Glutamatergic neuron (in vitro differentiated cells): ENCODE measurements at regions not wholly inside any gene's neighbourhood (a gene's known extent, or its start where the extent isn't known, plus 50 kb on each side); places are given as distances from the start of the nearest gene placed in this dataset.

Source experiments
- DNase-seq: peaks from one replicate; pipeline ENCODE4 v3.0.0; 2022
- H3K27ac Mint-ChIP-seq: one replicate; pipeline ENCODE4 v1.8.0; 2020; ENCODE audit warnings: mild to moderate bottlenecking, mixed read lengths, inconsistent platforms; ENCODE audit not compliant: unreplicated experiment
- H3K27me3 Mint-ChIP-seq: one replicate; pipeline ENCODE4 v1.8.0; 2020; ENCODE audit warnings: mild to moderate bottlenecking, moderate library complexity, mixed read lengths, inconsistent platforms; ENCODE audit not compliant: unreplicated experiment
- H3K36me3 Mint-ChIP-seq: one replicate; pipeline ENCODE4 v1.8.0; 2020; ENCODE audit warnings: mild to moderate bottlenecking, mixed read lengths, inconsistent platforms; ENCODE audit not compliant: unreplicated experiment
- H3K4me1 Mint-ChIP-seq: one replicate; pipeline ENCODE4 v1.8.0; 2020; ENCODE audit warnings: mild to moderate bottlenecking, low read depth, mixed read lengths, inconsistent platforms; ENCODE audit not compliant: unreplicated experiment
- H3K4me3 Mint-ChIP-seq: one replicate; pipeline ENCODE4 v1.8.0; 2020; ENCODE audit warnings: mild to moderate bottlenecking, mixed read lengths, inconsistent platforms; ENCODE audit not compliant: unreplicated experiment
- H3K9me3 Mint-ChIP-seq: one replicate; pipeline ENCODE4 v1.8.0; 2020; ENCODE audit warnings: mild to moderate bottlenecking, moderate library complexity, mixed read lengths, inconsistent platforms; ENCODE audit not compliant: unreplicated experiment
- TF ChIP-seq, protein P1 (sequence below): fragments of 200-600 bp; sonication (generic); IDR thresholded peaks from one replicate; pipeline ENCODE4 v1.5.0; 2021; ENCODE audit not compliant: partially characterized antibody, unreplicated experiment

DNA sequence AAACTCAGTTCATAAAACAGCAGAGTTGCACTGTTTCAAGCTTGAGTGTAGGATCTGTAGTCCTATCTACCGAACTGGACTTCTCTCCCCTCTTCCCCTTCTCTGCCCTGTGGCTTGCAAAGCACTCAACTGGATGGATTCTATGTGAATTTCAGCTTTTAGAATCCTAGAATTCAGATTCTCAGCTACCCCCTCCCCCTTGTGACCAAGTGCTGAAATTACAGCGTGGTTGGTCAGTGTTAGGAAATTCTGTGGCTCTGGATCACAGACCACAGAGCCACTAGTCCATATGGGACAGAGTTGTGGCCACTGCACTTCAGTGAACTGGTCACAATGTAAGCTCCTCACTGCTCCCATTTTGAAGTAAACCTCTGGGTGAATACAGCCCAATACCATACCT is 64.6 kb upstream of the TRPC5 start:
- H3K4me3 Mint-ChIP-seq: no peak overlapping the region
- H3K36me3 Mint-ChIP-seq: no peaks in the 10 kb centered on the region
- H3K4me1 Mint-ChIP-seq: no peaks in the 10 kb centered on the region
- H3K27ac Mint-ChIP-seq: no peak overlapping the region
- peak; percentile 24 for DNase-seq
- no peaks in the 10 kb centered on the region for H3K27me3 Mint-ChIP-seq
- TF ChIP-seq, protein P1, sequence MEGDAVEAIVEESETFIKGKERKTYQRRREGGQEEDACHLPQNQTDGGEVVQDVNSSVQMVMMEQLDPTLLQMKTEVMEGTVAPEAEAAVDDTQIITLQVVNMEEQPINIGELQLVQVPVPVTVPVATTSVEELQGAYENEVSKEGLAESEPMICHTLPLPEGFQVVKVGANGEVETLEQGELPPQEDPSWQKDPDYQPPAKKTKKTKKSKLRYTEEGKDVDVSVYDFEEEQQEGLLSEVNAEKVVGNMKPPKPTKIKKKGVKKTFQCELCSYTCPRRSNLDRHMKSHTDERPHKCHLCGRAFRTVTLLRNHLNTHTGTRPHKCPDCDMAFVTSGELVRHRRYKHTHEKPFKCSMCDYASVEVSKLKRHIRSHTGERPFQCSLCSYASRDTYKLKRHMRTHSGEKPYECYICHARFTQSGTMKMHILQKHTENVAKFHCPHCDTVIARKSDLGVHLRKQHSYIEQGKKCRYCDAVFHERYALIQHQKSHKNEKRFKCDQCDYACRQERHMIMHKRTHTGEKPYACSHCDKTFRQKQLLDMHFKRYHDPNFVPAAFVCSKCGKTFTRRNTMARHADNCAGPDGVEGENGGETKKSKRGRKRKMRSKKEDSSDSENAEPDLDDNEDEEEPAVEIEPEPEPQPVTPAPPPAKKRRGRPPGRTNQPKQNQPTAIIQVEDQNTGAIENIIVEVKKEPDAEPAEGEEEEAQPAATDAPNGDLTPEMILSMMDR: peak; percentile 67
- no peaks in the 10 kb centered on the region for H3K9me3 Mint-ChIP-seq

DNA sequence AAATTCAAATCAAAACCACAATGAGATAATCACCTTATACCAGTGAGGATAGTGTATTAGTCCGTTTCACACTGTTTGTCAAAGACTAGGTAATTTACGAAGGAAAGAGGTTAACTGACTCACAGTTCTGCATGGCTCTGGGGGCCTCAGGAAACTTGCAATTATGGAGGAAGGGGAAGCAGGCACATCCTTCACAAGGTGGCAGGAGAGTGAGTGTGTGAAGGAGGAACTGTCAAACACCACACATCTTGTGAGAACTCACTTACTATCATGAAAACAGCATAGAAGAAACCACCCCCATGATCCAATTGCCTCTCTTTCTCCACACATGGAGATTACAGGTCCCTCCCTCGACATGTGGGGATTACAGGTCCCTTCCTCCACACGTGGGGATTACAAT is 54.7 kb upstream of the TRPC5 start:
- no peaks in the 10 kb centered on the region for H3K27me3 Mint-ChIP-seq
- no peaks in the 10 kb centered on the region for H3K4me1 Mint-ChIP-seq
- no peak overlapping the region for H3K27ac Mint-ChIP-seq
- no peaks in the 10 kb centered on the region for H3K9me3 Mint-ChIP-seq
- TF ChIP-seq, protein P1: no peak
- no peak for DNase-seq
- H3K36me3 Mint-ChIP-seq: no peaks in the 10 kb centered on the region
- no peak overlapping the region for H3K4me3 Mint-ChIP-seq
